HCT116 (cell line): ENCODE measurements at regions not wholly inside any gene's neighbourhood (a gene's known extent, or its start where the extent isn't known, plus 50 kb on each side); places are given as distances from the start of the nearest gene placed in this dataset.

Source experiments
- ATAC-seq: fragments of 200-7000 bp; cut with Tn5 transposase; 2 replicates; pipeline ENCODE4 v1.9.1; 2020; ENCODE audit warnings: mild to moderate bottlenecking, moderate library complexity
- BruUV-seq: library from RNA; stranded (reverse); fragments of 400-500 nt; replicated peaks from 2 replicates; lab custom pipeline; 2021; lab: Mats Ljungman, UMichigan
- CTCF ChIA-PET: fragments of 300-600 bp; sonication (Branson Sonifier 250); formaldehyde crosslinking; loops from one replicate; lab custom pipeline; 2021; ENCODE audit warnings: antibody characterized with exemption; lab: Charles Lee
- POLR2A ChIA-PET: fragments of 300-600, 350-600 bp; sonication (Branson Sonifier 250); formaldehyde crosslinking; loops from one replicate; lab custom pipeline; 2021; ENCODE audit warnings: antibody characterized with exemption; lab: Charles Lee
- RAD21 ChIA-PET, 2 experiments: fragments of 300-600 bp; sonication (Branson Sonifier 250); formaldehyde crosslinking; loops; one replicate each; lab custom pipeline; 2023; ENCODE audit warnings: low total read pairs in 2 of 2; ENCODE audit not compliant: uncharacterized antibody in 2 of 2, unreplicated experiment in 2 of 2, low non-redundant PET in 1 of 2; lab: Charles Lee
- DNase-seq: peaks from one replicate; pipeline ENCODE4 v3.0.0-alpha.2; 2010; ENCODE audit warnings: low read depth, low spot score
- H2AFZ ChIP-seq: fragments of 200-600 bp; shearing (Covaris generic), sonication (generic); 2 replicates; pipeline ENCODE4 v1.6.1; 2017; ENCODE audit warnings: low read depth, mixed run types, mixed read lengths, antibody characterized with exemption, low read length; ENCODE audit not compliant: poor library complexity, severe bottlenecking
- H3K27ac ChIP-seq: 2 replicates; pipeline ENCODE4 v1.5.1; 2012; ENCODE audit warnings: low read depth, low read length
- H3K27me3 ChIP-seq: fragments of 200-600 bp; sonication (generic); 2 replicates; pipeline ENCODE4 v1.6.1; 2016; ENCODE audit warnings: mixed run types, low read length, mixed read lengths; ENCODE audit not compliant: insufficient read depth
- H3K36me3 ChIP-seq, 2 experiments: fragments of 200-500 bp in 1 of 2; fragments of 200-600 bp in 1 of 2; sonication (Bioruptor generic) in 1 of 2; sonication (generic) in 1 of 2; 2 replicates each; pipeline versions ENCODE4 v1.5.1 to v1.6.1; 2014 to 2016; ENCODE audit warnings: low read length in 2 of 2, inconsistent platforms in 1 of 2, mixed read lengths in 1 of 2, mixed run types in 1 of 2; ENCODE audit not compliant: insufficient read depth in 2 of 2, control insufficient read depth in 1 of 2
- H3K4me1 ChIP-seq, 2 experiments: fragments of 200-600 bp in 1 of 2; sonication (generic) in 1 of 2; 2 replicates each; pipeline versions ENCODE4 v1.5.1 to v1.6.1; 2012 to 2017; ENCODE audit warnings: low read length in 2 of 2, inconsistent platforms in 1 of 2, mild to moderate bottlenecking in 1 of 2, mixed read lengths in 1 of 2, mixed run types in 1 of 2, moderate library complexity in 1 of 2; ENCODE audit not compliant: insufficient read depth in 2 of 2, control insufficient read depth in 1 of 2
- H3K4me2 ChIP-seq: fragments of 200-600 bp; sonication (generic); 2 replicates; pipeline ENCODE4 v1.6.1; 2017; ENCODE audit warnings: mixed run types, low read length, mixed read lengths
- H3K4me3 ChIP-seq, 2 experiments: fragments of 200-600 bp in 1 of 2; sonication (generic) in 1 of 2; replicated peaks in 1 of 2; 2 replicates each; pipeline ENCODE4 v1.5.1; 2011 to 2016; ENCODE audit warnings: low read length in 2 of 2, control low read depth in 1 of 2, low read depth in 1 of 2, mild to moderate bottlenecking in 1 of 2, mixed read lengths in 1 of 2, mixed run types in 1 of 2
- H3K79me2 ChIP-seq: fragments of 200-600 bp; sonication (generic); 2 replicates; pipeline ENCODE4 v1.6.1; 2017; ENCODE audit warnings: mild to moderate bottlenecking, mixed run types, low read length, moderate library complexity, mixed read lengths; ENCODE audit not compliant: insufficient read depth
- H3K9ac ChIP-seq: fragments of 200-600 bp; sonication (generic); 2 replicates; pipeline ENCODE4 v1.6.1; 2016; ENCODE audit warnings: low read length, mixed read lengths
- H3K9me2 ChIP-seq: fragments of 200-600 bp; sonication (generic), shearing (Covaris generic); 2 replicates; pipeline ENCODE4 v1.6.1; 2017; ENCODE audit warnings: mixed run types, mild to moderate bottlenecking, moderate library complexity; ENCODE audit not compliant: insufficient read depth
- H3K9me3 ChIP-seq, 2 experiments: fragments of 200-500 bp in 1 of 2; fragments of 200-600 bp in 1 of 2; sonication (Bioruptor generic) in 1 of 2; sonication (generic) in 1 of 2; 2 replicates each; pipeline ENCODE4 v1.6.1; 2014 to 2017; ENCODE audit warnings: low read length in 2 of 2, mixed read lengths in 2 of 2, inconsistent platforms in 1 of 2, low read depth in 1 of 2, mild to moderate bottlenecking in 1 of 2, mixed run types in 1 of 2, moderate library complexity in 1 of 2; ENCODE audit not compliant: control insufficient read depth in 1 of 2, insufficient read depth in 1 of 2
- H4K20me1 ChIP-seq: fragments of 200-600 bp; sonication (generic), shearing (Covaris generic); 2 replicates; pipeline ENCODE4 v1.6.1; 2017; ENCODE audit warnings: mixed run types, mild to moderate bottlenecking, moderate library complexity; ENCODE audit not compliant: insufficient read depth
- CBX3 ChIP-seq: IDR thresholded peaks from 2 replicates; pipeline ENCODE4 v1.6.1; 2012; ENCODE audit warnings: low read depth
- CEBPB ChIP-seq: IDR thresholded peaks from 2 replicates; pipeline ENCODE4 v1.6.1; 2012; ENCODE audit warnings: low read depth
- EGR1 ChIP-seq: IDR thresholded peaks from 2 replicates; pipeline ENCODE4 v1.6.1; 2012; ENCODE audit warnings: low read depth
- EZH2 ChIP-seq: fragments of 200-600 bp; sonication (generic); IDR thresholded peaks from 2 replicates; pipeline ENCODE4 v1.6.1; 2017; ENCODE audit warnings: antibody characterized with exemption, mixed run types
- EZH2phosphoT487 ChIP-seq: fragments of 200-600 bp; IDR thresholded peaks from 2 replicates; pipeline ENCODE4 v1.6.1; 2018; ENCODE audit warnings: antibody characterized with exemption, borderline replicate concordance
- FOSL1 ChIP-seq: IDR thresholded peaks from 2 replicates; pipeline ENCODE4 v1.6.1; 2012; ENCODE audit warnings: low read depth
- JUND ChIP-seq: IDR thresholded peaks from 2 replicates; pipeline ENCODE4 v1.6.1; 2012
- POLR2A ChIP-seq: IDR thresholded peaks from 2 replicates; pipeline ENCODE4 v1.7.0; 2011; ENCODE audit warnings: borderline replicate concordance; ENCODE audit not compliant: insufficient read depth, insufficient read length; ENCODE audit errors: extremely low read depth
- RAD21 ChIP-seq: IDR thresholded peaks from 2 replicates; pipeline ENCODE4 v1.6.1; 2012; ENCODE audit warnings: low read depth, mild to moderate bottlenecking
- SP1 ChIP-seq: IDR thresholded peaks from 2 replicates; pipeline ENCODE4 v1.6.1; 2012; ENCODE audit warnings: low read depth
- SRF ChIP-seq: IDR thresholded peaks from 2 replicates; pipeline ENCODE4 v1.6.1; 2012; ENCODE audit warnings: low read depth
- TCF7L2 ChIP-seq: IDR thresholded peaks from 2 replicates; pipeline ENCODE4 v1.7.0; 2011; ENCODE audit warnings: borderline replicate concordance, inconsistent platforms; ENCODE audit not compliant: insufficient read depth, insufficient read length; ENCODE audit errors: extremely low read depth
- YY1 ChIP-seq: IDR thresholded peaks from 2 replicates; pipeline ENCODE4 v1.6.1; 2011; ENCODE audit warnings: low read length, low read depth, moderate library complexity, mild to moderate bottlenecking; ENCODE audit not compliant: insufficient replicate concordance; ENCODE audit errors: extremely low read depth
- ZFX ChIP-seq: fragments of 450-650 bp; IDR thresholded peaks from 2 replicates; pipeline ENCODE4 v1.6.1; 2017
- ZNF274 ChIP-seq: fragments of 200-500 bp; sonication (Bioruptor generic); IDR thresholded peaks from 2 replicates; pipeline ENCODE4 v1.6.1; 2014; ENCODE audit warnings: mild to moderate bottlenecking, low read depth, low read length, inconsistent platforms
- intact Hi-C: fragments of 100-400 bp; cut with micrococcal nuclease; formaldehyde crosslinking; loops from 2 replicates; pipeline ENCODE4 v1.10.0; 2022
- TF ChIP-seq, protein P1 (sequence below): IDR thresholded peaks from 2 replicates; pipeline ENCODE4 v1.6.1; 2012
- TF ChIP-seq, protein P2 (sequence below): IDR thresholded peaks from 2 replicates; pipeline ENCODE4 v1.6.1; 2011; ENCODE audit warnings: mild to moderate bottlenecking, low read length, moderate library complexity; ENCODE audit not compliant: insufficient replicate concordance; ENCODE audit errors: extremely low read depth
- TF ChIP-seq, protein P3 (sequence below): IDR thresholded peaks from 2 replicates; pipeline ENCODE4 v1.6.1; 2012
- TF ChIP-seq, protein P4 (sequence below): IDR thresholded peaks from 2 replicates; pipeline ENCODE4 v1.6.1; 2012; ENCODE audit warnings: low read depth

DNA sequence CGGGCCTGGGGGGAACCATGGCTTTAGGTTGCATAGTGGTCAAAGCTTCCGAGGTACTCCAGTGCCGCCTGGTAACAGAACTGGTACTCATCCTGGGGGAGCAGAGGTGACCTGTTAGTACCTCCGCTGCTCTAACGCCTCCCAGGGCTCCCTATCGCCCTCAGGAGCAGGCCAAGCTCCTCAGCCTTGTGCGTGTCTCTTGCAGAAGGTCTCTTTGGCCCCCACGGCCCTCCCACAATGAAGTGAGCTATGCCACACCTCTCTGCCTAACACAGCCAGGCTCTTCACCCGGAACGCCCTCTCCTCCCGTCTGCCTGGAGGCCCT, 133.9 kb downstream of the PTPRS start:
- POLR2A ChIA-PET = no interaction called here
- BruUV-seq = no TSS peak

More for the DNA sequence above, 133.9 kb downstream of the PTPRS start:
- Histone ChIP-seq H3K27me3 (no peaks in the 10 kb centered on the region), H3K36me3 (peaks cover 3 to 27% of the 10 kb centered on the region in 2 experiments; a peak in 2 of 4 replicates), H3K9me2 (no peaks in the 10 kb centered on the region), H3K9ac (no peak overlapping the region), H2AFZ (no peak overlapping the region), H3K27ac (no peak overlapping the region), H4K20me1 (no peaks in the 10 kb centered on the region), H3K4me1 (no peaks in the 10 kb centered on the region), H3K9me3 (no peaks in the 10 kb centered on the region), H3K4me2 (no peak overlapping the region), H3K79me2 (no peaks in the 10 kb centered on the region), H3K4me3 (no peak overlapping the region)
- ChIA-PET CTCF (no interaction called here), RAD21 (no interaction called here)
- DNase-seq (no peak), ATAC-seq (no peak)
- intact Hi-C loops = no loop called here
- TF ChIP-seq POLR2A = no peak
- TF ChIP-seq EZH2 = no peak
- no peak for TF ChIP-seq EGR1
- no peak for TF ChIP-seq CBX3
- TF ChIP-seq CEBPB = no peak
- TF ChIP-seq TCF7L2 = no peak
- TF ChIP-seq, protein P1, sequence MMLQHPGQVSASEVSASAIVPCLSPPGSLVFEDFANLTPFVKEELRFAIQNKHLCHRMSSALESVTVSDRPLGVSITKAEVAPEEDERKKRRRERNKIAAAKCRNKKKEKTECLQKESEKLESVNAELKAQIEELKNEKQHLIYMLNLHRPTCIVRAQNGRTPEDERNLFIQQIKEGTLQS = no peak
- TF ChIP-seq, protein P2, sequence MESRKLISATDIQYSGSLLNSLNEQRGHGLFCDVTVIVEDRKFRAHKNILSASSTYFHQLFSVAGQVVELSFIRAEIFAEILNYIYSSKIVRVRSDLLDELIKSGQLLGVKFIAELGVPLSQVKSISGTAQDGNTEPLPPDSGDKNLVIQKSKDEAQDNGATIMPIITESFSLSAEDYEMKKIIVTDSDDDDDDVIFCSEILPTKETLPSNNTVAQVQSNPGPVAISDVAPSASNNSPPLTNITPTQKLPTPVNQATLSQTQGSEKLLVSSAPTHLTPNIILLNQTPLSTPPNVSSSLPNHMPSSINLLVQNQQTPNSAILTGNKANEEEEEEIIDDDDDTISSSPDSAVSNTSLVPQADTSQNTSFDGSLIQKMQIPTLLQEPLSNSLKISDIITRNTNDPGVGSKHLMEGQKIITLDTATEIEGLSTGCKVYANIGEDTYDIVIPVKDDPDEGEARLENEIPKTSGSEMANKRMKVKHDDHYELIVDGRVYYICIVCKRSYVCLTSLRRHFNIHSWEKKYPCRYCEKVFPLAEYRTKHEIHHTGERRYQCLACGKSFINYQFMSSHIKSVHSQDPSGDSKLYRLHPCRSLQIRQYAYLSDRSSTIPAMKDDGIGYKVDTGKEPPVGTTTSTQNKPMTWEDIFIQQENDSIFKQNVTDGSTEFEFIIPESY = no peak
- TF ChIP-seq RAD21 = no peak
- no peak for TF ChIP-seq EZH2phosphoT487
- no peak for TF ChIP-seq ZFX
- no peak for TF ChIP-seq SRF
- no peak for TF ChIP-seq YY1
- TF ChIP-seq, protein P3, sequence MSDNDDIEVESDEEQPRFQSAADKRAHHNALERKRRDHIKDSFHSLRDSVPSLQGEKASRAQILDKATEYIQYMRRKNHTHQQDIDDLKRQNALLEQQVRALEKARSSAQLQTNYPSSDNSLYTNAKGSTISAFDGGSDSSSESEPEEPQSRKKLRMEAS = no peak
- TF ChIP-seq ZNF274 = no peak
- no peak for TF ChIP-seq JUND
- TF ChIP-seq, protein P4, sequence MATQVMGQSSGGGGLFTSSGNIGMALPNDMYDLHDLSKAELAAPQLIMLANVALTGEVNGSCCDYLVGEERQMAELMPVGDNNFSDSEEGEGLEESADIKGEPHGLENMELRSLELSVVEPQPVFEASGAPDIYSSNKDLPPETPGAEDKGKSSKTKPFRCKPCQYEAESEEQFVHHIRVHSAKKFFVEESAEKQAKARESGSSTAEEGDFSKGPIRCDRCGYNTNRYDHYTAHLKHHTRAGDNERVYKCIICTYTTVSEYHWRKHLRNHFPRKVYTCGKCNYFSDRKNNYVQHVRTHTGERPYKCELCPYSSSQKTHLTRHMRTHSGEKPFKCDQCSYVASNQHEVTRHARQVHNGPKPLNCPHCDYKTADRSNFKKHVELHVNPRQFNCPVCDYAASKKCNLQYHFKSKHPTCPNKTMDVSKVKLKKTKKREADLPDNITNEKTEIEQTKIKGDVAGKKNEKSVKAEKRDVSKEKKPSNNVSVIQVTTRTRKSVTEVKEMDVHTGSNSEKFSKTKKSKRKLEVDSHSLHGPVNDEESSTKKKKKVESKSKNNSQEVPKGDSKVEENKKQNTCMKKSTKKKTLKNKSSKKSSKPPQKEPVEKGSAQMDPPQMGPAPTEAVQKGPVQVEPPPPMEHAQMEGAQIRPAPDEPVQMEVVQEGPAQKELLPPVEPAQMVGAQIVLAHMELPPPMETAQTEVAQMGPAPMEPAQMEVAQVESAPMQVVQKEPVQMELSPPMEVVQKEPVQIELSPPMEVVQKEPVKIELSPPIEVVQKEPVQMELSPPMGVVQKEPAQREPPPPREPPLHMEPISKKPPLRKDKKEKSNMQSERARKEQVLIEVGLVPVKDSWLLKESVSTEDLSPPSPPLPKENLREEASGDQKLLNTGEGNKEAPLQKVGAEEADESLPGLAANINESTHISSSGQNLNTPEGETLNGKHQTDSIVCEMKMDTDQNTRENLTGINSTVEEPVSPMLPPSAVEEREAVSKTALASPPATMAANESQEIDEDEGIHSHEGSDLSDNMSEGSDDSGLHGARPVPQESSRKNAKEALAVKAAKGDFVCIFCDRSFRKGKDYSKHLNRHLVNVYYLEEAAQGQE = no peak
- TF ChIP-seq SP1 = no peak
- TF ChIP-seq FOSL1 = no peak
